HPDE6-E6E7 (cell line): ENCODE measurements at regions not wholly inside any gene's neighbourhood (a gene's known extent, or its start where the extent isn't known, plus 50 kb on each side); places are given as distances from the start of the nearest gene placed in this dataset.

Source experiments
- DNase-seq: peaks from one replicate; pipeline ENCODE4 v3.0.0; 2011; ENCODE audit warnings: missing footprints; ENCODE audit errors: extremely low spot score

GRCh38 chr16:47779201-47780016, 318.3 kb downstream of the PHKB start:
- no peak for DNase-seq

DNA sequence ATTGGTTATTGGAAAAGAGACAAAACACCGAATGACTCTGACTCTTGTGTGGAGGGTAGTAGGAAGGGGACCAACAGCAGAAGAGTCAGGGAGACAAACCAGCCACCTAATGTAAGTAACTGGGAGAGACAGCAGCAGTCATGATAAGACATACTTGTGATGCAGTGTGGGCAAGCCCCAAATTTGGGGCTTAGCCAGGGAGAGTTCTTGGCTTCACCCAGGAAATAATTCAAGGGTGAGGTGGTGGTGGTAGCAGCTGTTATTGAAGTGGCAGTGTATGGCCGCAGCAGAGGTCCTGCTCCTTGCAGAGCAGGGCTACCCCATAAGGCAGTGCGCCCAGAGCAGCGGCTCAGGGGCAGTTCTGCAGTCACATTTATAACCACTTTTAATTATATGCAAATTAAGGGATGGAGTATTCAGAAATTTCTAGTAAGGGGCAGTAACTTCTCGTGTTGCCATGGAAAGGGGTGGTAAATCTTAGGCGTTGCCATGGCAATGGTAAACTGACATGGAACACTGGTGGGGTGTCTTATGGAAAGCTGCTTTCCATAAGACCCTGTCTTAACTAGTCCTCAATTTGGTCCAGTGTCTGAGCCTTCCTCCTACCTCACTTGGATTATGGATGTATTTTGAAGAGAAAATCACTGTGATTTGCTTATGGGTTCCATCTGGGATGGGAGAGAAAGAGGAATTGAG, 317.1 kb downstream of the PHKB start:
- no peak for DNase-seq

DNA sequence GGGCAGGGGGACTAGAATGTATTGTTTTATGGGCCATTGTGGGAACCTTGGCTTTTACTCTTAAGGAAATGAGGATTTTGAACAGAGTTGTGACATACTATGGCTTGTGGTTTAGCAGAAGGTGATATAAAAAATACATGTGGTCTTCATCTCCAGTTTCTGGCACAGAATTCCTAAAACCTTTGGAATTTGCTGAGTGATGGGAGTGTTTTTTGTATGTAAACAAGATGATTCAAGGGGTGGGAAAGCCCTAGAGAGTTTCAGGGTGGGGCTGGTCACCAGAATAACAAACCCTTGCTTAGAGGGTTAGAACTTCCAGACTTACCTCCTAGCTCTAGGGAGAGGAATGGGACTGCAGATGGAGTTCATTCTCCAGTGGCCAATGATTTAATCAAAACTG, 316.1 kb downstream of the PHKB start:
- DNase-seq: no peak

DNA sequence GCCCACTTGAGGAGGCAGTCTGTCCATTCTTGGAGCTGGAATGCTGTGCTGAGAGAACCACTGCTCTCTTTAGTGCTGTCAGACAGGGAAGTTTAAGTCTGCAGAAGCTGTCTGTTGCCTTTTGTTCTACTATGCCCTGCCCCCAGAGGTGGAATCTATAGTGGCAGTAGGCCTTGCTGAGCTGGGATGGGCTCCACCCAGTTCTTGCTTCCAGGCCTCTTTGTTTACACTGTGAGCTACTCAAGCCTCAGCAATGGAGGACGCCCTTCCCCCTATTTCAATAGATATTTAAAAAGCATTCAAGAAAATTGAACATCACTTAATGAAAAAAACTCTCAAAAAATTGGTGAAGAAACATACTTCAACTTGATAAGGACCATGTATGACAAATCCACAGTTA, 313.5 kb downstream of the PHKB start:
- DNase-seq: no peak

GRCh38 chr16:47753659-47754058, 292.5 kb downstream of the PHKB start:
- no peak for DNase-seq
